ENCODE measurements at regions not wholly inside any gene's neighbourhood (a gene's known extent, or its start where the extent isn't known, plus 50 kb on each side); places are given as distances from the start of the nearest gene placed in this dataset.

DNA sequence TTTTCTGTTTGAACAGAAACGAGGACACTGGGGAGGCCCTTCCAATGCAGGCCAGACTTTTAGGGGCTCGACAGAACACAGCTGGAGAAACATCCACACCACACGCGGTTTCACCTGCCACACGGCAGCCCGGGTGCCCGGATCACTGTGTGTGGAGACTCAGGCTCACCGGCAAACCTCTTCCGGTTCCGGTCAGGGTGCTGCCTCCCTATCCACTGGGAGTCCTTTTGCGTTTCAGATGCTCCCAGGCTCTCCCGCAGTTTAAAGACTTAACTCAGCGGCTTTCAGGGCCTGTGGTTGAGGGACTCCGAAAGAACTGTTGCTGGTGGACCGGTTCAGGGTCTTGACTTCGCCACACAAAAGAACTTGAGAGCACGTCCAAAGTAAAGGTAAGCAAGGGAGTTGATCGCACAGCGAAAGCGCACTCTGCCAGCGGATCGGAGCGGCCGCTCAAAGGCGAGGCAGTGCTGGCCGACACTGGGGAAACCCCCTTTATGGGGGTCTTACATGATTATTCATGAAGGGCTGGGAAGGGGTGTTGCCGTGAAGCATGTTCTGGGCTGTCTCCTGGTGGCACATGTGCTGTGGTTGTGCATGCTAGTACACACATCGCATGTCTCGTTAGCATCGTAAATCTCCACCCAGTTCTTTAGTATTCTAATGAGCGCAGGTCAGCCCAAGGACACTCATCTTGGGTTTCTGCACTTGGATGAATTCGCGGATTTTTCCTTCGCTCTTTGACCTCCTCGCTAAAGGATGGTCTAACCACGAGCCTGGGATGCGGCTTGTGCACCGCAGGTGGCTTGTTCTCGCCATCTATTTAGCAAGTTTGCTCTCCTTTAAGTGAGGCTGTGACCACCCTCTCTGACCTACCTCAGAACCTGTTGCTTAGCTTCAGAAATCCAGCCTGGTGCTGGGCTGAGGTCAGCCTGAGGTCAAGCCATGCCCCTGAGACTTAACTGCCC, 180.3 kb downstream of the CDH26 start:
- H3K27ac ChIP-seq = peak overlapping the region; percentile 24
- TF ChIP-seq, protein P1, sequence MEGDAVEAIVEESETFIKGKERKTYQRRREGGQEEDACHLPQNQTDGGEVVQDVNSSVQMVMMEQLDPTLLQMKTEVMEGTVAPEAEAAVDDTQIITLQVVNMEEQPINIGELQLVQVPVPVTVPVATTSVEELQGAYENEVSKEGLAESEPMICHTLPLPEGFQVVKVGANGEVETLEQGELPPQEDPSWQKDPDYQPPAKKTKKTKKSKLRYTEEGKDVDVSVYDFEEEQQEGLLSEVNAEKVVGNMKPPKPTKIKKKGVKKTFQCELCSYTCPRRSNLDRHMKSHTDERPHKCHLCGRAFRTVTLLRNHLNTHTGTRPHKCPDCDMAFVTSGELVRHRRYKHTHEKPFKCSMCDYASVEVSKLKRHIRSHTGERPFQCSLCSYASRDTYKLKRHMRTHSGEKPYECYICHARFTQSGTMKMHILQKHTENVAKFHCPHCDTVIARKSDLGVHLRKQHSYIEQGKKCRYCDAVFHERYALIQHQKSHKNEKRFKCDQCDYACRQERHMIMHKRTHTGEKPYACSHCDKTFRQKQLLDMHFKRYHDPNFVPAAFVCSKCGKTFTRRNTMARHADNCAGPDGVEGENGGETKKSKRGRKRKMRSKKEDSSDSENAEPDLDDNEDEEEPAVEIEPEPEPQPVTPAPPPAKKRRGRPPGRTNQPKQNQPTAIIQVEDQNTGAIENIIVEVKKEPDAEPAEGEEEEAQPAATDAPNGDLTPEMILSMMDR (conservative IDR thresholded peaks at IDR 0.05) = no peak

DNA sequence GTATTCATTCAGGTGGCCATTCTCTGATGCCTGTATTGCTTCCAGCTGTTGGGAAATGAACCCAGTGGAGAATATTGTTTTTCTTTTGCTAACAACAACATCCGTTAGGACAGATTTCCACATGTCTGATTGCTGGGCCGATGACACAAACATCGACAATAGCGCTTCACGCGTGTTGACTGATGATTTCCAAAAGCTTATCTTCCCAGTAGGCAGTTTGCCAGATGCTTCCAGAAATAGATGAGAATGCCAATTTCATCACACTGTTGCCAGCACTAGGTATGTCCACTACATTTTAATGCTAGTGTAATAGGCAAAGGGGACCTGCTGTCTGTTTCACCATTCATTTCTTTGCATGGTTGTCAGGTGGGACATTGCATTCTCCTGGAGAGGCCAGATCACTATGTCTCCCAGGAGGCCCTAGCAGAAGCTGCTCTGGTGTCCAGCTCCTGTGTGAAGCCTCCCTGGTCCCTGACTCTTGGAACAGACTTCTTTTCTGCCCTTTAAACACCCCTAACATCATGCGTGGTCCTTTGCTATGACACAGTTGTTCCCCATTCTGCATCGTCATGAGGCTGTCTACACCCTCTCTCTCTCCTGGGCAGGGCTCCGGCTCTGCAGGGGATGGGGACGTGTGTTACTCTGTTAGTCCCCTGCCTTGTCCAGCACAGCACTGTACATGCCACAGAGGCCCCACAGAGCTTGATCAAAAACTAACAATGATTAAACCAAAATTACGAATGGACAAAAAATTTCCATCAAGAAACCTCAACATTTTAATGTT, 181.6 kb downstream of the CDH26 start:
- peak overlapping the region; percentile 24 for H3K27ac ChIP-seq
- TF ChIP-seq, protein P1 (conservative IDR thresholded peaks at IDR 0.05) = no peak

DNA sequence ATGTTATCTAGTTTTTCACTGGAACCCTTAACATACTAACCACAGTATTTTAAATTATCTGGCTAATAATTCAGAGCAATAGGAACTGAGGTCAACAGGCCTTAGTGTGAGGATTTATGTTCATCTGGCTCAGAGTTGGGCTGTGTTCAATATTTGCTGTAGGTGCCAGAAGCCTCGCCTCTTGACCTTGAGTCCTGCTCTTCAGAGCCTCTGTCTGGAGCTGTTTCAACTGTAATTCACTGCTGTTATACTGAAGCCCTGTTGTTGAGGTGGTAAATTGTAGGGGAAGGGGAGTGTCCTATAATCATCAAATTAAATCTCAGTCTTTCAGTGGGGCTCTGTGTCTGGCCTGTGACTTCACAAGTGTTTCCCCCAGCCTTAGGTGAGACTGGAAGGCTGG, 184.4 kb downstream of the CDH26 start:
- TF ChIP-seq, protein P1 (conservative IDR thresholded peaks at IDR 0.05) = no peak

DNA sequence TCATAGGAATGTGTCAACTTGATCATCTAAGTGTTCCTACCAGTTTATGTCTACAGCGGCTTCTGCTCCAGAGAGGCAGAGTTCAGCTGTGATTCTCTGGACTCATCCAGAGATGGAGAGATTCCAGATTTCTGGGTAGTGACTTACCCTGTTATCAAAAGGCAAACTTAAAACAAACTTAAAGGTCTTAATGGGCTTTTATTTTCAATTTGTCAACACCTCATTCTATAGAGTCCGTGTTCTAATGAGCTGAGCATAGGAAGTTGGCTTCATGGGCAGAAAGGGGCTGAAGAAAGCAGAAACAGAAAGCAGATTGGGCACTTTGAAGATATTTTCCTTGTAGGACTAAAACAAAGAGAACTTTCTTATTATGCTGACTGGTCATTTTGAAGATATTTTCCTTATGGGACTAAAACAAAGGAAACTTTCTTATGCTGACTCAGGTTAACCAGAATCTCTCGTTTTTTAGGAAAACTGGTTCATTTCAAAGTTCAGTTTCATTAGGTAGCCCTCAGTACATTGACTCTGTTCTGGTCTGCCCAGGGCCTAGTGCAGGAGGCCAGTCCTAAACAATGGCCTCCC, 185.1 kb downstream of the CDH26 start:
- TF ChIP-seq, protein P1 (conservative IDR thresholded peaks at IDR 0.05) = no peak
- no peak overlapping the region for H3K27ac ChIP-seq

More for the DNA sequence above, 184.4 kb downstream of the CDH26 start:
- H3K27ac ChIP-seq = no peak overlapping the region

DNA sequence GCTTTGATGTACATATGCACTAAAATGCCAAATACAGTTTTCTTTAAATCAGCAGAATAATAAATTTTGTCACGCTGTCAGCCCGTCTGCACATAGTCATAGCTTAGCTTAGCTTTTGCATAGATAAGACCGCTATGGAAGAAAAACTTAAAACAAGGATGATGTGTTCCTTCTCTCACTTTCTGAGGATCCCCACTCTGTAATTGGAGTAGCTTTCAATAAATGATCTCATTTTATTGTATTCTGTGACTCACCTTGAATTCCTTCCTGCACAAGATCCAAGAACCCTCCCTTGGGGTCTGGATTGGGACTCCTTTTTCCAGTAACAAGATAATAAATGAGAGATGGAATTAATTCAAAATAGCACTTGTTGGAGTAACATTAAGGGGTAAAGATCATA, 186.2 kb downstream of the CDH26 start:
- TF ChIP-seq, protein P1 (conservative IDR thresholded peaks at IDR 0.05) = no peak
- no peak overlapping the region for H3K27ac ChIP-seq

DNA sequence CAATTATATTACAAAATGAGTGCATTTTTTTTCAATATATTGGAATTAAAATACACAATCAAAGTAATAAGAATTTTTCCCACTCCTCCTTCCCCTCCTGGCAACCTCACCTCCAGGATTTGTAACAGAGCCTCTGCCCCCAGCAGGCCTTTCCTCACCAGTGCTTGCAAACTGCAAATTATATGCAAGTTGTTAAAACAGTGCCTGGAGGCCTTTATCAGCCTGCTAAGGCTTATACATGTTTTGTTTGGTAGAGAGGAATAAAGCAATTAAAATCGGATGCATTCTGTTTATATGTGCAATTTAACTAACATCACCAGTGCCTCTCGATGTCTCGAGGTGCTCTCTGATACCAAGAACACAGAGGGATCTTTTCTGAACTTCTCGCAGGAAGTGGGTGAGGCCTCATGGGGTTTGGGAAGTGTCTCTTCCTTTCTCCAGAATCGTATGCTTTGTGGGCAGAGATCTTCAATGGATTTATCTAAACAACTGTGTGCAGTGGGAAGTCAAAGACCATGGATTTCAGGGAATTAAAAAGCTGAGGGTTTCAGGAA, 186.8 kb downstream of the CDH26 start:
- no peak overlapping the region for H3K27ac ChIP-seq
- TF ChIP-seq, protein P1 (conservative IDR thresholded peaks at IDR 0.05) = no peak
